HG03103 (cell line): ENCODE measurements at regions not wholly inside any gene's neighbourhood (a gene's known extent, or its start where the extent isn't known, plus 50 kb on each side); places are given as distances from the start of the nearest gene placed in this dataset.

Experiments
- ATAC-seq: cut with Tn5 transposase; IDR thresholded peaks from one replicate; pipeline ENCODE4 v1.9.1; 2021; ENCODE audit warnings: low read depth; ENCODE audit not compliant: unreplicated experiment

GRCh38 chr13:63189712-63190111 lies 1774.1 kb upstream of the PCDH20 start:
- no peak for ATAC-seq

DNA sequence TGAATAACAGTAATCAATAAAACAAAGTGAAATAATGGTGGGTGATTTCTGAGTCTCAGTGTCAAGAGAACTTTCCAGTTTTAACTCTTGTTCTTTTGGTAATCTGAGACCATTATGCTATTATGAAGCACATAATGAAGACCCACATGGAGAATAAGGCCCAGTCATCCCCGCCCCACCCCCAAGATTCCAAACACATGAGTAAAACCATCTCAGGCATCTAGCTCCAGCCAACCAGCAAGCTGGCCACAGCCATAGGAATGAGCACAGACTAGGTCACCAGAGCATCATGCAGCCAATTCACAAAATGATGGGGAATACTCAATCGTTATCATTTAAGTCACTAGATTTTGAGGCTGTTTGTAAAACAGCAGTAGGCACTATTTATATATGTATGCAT lies 1769.0 kb upstream of the PCDH20 start:
- no peak for ATAC-seq

DNA sequence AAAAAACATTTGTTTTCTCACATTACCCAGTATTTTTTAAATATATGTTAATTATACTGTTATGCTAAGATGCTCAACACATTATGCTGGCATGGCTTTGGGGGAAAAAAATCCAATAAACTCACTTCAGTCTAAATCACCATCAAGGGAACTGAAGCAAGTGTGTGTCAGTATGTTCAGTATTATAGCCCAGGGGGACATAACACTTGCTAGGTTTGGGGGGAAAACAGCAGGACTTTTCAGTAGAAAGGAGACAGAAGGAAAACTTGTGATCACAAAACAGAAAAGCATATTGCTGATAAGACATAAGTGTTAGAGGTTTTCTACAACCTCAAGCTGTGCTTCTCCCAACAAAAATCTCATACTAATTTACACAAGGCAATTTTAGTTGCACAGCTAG lies 1759.9 kb upstream of the PCDH20 start:
- no peak for ATAC-seq

DNA sequence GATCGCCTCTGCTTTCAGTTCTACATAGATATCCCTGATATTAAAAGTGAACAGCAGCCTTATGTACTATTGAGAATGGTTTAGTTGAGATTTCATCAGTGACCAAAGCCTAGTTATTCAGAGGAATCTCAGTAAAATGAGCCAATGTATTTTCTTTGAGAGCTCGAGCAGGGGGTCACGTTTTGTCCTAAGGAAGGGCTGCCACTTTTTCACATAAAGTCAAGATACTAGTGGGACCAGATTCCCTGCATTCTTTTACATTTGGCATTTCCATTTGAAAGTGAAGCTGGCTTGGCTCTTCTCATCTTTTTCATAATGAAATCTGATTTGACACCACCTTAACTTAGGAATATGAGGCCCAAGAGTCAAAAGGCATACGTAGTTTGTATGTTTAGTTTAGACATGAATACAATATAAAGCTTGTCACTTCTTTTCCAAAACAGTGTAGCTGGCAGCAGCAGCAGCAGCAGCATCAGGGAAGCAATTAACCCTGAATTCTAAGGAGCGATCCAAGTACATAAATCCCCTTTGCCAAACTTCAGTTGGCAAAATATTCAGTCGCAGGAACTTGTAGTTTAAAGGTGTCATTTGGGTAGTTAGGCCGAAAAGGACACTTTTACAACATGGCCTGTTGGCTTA lies 1752.2 kb upstream of the PCDH20 start:
- ATAC-seq = no peak

DNA sequence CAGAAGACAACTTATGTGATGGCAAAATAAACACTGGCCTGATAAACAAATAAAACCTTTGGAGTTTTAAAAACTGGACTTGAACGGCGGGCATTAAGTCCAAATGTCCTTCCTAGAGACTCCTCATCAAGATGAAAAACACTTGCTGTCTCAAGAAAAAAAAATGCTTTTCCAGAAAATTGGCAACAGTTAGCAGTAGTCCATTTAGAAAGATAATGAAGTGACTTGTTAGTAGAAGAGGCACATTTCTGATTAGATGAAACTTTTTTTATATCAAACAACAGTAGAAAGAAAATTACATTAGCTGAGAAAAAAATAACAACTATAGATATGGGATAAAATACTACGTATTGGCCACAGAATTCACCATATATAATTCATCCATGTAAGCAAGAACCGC lies 1750.7 kb upstream of the PCDH20 start:
- no peak for ATAC-seq

DNA sequence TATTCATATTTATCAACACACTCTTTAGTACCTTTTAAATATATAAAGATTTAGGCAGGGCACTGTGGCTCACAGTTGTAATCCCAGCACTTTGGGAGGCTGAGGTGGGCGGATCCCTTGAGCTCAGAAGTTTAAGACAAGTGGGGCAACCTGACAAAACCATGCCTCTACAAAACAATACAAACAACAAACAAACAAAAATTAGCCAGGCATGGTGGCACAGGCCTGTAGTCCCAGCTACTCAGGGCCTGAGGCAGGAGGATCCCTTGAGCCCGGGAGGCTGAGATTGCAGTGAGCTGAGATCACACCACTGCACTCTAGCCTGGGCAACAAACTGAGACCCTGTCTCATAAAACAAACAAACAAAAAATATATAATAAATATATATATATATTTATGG lies 1748.3 kb upstream of the PCDH20 start:
- no peak for ATAC-seq

DNA sequence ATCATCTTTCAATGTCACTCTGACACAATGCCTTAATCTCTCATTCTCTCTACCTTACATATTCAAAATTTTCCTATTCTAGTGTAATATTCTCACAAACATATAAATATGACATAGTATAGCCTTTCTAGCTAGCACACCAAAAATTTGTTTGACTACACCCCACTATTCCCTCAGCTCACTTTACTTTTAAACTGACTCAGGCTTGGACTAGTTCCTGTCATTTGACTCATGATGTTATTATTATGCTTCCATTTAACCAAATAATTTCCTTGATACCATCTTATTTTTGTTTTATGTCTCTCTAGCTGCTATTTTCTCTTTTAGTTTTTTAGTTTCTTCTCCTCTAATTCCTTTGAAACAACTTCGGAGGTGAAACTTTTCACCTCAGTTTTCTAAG lies 1745.6 kb upstream of the PCDH20 start:
- ATAC-seq = no peak

DNA sequence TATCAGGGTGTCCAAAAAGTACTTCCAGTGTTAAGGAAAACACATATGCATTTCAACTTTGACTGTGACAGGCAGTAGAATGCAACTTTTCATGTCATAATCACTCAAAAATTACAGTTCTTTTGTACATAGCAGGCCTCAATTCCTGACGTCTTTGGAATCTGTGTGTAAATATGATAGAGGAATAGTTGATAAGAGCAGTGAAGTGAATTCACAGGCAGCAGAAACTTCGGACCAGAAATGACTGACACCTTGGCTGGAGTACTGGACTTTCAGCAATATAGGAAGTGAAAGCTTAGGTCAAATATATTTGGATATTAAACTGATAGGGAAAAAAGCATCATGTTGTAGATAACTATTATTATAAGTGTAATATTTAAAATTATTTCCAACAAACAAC lies 1741.2 kb upstream of the PCDH20 start:
- no peak for ATAC-seq

DNA sequence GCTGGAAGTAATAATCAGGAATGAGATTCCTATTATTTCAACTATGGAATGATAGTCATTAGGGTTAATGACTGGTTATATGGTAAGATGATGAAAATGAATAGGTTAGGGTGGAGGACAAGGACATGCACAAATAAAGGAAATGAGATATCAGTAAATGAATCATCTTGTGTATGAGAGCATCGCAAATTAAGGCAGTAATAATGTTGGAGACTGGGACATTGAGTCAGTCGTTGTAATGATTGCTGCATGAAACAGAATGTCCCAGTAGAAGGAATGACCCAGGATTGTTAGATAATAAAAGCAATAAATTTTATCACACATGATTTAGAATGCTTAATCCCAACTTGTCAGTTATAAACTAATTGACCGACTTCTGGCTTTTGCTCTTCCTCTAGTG lies 1733.7 kb upstream of the PCDH20 start:
- no peak for ATAC-seq

- ATAC-seq = no peak
These were observed 1723.6 kb upstream of the PCDH20 start for GRCh38 chr13:63139277-63139676.

DNA sequence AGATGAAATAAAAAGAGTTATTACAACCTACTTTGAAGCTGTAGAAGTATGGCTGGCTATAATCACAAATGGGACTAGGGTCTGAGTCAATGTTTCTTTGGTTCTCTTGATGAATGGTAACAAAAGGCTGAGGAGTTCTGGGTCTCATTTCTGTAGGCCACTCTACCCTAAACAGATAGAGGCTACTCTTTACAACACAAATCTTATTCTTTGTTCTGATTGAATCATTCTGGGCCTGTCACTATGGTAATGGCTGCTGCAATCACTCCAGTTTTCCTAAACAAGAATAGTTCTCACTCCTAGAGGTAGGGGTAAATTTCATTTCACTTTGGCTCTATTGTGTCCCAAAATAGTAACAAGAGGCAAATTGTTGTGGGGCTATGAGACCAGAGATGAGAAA lies 1714.3 kb upstream of the PCDH20 start:
- ATAC-seq = no peak

- ATAC-seq = no peak
These were observed 1713.1 kb upstream of the PCDH20 start for GRCh38 chr13:63128716-63129115.

DNA sequence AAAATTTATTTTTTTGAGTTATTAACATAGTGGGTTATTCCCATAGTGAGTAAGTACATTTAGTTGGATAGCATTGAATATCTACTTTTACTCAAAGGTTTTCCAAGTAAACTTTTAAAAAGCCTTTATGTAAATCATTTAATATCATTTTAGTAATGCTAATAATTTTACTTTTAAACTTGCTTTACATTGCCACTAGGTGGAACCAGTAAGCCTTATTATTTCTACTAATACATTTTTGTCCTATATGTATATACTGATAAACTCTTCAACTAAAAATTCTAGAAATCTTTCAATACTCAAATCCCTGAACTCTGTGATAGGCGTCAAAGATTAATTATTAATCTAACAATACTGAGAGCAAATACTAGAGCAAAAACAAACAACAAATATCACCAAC lies 1709.2 kb upstream of the PCDH20 start:
- ATAC-seq = no peak

DNA sequence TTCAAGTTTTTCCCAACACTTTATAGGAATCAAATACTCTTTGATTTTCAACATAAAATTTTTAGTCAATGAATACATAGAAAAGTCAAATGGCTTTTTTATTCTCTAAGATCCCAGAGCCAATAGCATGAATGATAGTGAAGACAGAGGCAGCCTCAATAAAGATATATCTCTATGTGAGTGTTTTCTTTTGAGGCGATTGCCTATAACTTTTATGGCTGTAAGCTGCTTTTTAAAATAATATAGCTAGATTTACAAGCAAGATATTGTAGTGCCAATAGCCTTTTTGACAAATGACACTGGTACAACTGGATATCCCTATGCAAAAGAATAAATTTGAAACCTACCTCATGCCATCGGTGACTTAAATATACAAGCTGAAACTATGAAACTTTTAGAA lies 1705.2 kb upstream of the PCDH20 start:
- ATAC-seq = no peak

DNA sequence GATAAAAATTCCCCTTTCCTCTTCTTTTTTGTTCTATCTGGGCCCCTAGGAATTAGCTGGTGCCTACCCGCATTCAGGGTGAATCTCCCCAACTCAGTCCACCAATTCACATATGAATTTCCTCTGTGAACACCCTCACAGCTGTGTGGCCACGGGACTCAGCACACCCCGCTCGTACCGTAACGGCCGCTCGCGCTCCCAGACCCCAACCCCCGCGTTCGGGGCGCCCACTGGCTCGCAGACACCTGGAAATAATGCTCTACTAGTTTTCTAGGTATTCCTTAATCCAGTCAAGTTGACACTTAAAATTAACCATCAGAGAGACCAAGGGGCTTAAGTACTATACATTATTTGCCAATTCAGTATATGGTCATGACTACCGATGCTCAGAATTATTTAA lies 1702.1 kb upstream of the PCDH20 start:
- no peak for ATAC-seq

- ATAC-seq = no peak
These were observed 1697.2 kb upstream of the PCDH20 start for GRCh38 chr13:63112799-63113395.

DNA sequence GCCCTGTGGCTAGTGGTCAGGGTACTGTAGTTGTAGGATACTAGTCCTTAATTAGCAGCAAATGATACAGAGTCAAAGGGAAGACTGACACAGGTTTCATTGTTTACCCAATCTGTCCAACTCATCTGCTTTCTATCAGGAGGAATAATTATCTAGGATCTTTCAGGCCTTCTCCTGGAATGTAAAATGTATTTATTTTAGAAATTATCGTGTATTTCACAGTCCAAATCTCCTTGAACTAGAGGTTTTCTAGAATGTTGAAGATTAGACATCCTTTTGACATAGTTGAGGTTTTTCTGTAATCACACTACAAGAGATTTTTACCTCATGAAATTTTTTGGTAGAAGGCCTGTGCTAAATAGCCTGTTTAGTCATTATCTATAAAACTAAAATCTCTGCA lies 1694.8 kb upstream of the PCDH20 start:
- no peak for ATAC-seq

- no peak for ATAC-seq
These were observed 1691.7 kb upstream of the PCDH20 start for GRCh38 chr13:63107179-63107943.

GRCh38 chr13:63094717-63095116 lies 1679.1 kb upstream of the PCDH20 start:
- ATAC-seq = no peak

- ATAC-seq = no peak
These were observed 1678.3 kb upstream of the PCDH20 start for GRCh38 chr13:63093907-63094469.

- ATAC-seq = no peak
These were observed 1676.8 kb upstream of the PCDH20 start for GRCh38 chr13:63092456-63092855.

GRCh38 chr13:63090524-63090923 lies 1674.9 kb upstream of the PCDH20 start:
- no peak for ATAC-seq
